Natural killer cell (primary cell): ENCODE measurements at regions not wholly inside any gene's neighbourhood (a gene's known extent, or its start where the extent isn't known, plus 50 kb on each side); places are given as distances from the start of the nearest gene placed in this dataset.

Experiments used
- ATAC-seq, 3 donors: fragments of 150-1000 bp in 2 of 3; fragments of 200-7000 bp in 1 of 3; cut with Tn5 transposase; 1 replicate in 1 of 3; 2 replicates in 2 of 3; pipeline ENCODE4 v1.10.0; 2021; ENCODE audit warnings: mild to moderate bottlenecking in 2 of 3, moderate library complexity in 2 of 3
- DNase-seq, 2 donors: peaks; one replicate each; pipeline versions ENCODE4 v3.0.0 to v3.0.0-alpha.2; 2013 to 2021; ENCODE audit warnings: mixed read lengths in 1 of 2
- H3K27ac ChIP-seq: one replicate; pipeline ENCODE4 v1.5.1; 2013; ENCODE audit warnings: mild to moderate bottlenecking, low read length
- H3K27me3 ChIP-seq: one replicate; pipeline ENCODE4 v1.6.1; 2013; ENCODE audit warnings: low read length; ENCODE audit not compliant: control insufficient read depth, insufficient read depth
- H3K36me3 ChIP-seq: one replicate; pipeline ENCODE4 v1.6.1; 2013; ENCODE audit warnings: low read length; ENCODE audit not compliant: control insufficient read depth, insufficient read depth
- H3K4me1 ChIP-seq: one replicate; pipeline ENCODE4 v1.6.1; 2013; ENCODE audit warnings: low read length; ENCODE audit not compliant: control insufficient read depth, insufficient read depth
- H3K4me3 ChIP-seq: one replicate; pipeline ENCODE4 v1.5.1; 2013; ENCODE audit warnings: low read length
- H3K9me3 ChIP-seq: one replicate; pipeline ENCODE4 v1.6.1; 2013; ENCODE audit warnings: low read length; ENCODE audit not compliant: control insufficient read depth, insufficient read depth
- H3K27ac Mint-ChIP-seq, 2 donors: one replicate each; pipeline ENCODE4 v1.8.0; 2022; ENCODE audit warnings: mild to moderate bottlenecking in 2 of 2, mixed read lengths in 2 of 2, moderate library complexity in 1 of 2
- H3K27me3 Mint-ChIP-seq, 2 donors: one replicate each; pipeline ENCODE4 v1.8.0; 2022; ENCODE audit warnings: low read depth in 2 of 2, mixed read lengths in 2 of 2
- H3K36me3 Mint-ChIP-seq: one replicate; pipeline ENCODE4 v1.8.0; 2022; ENCODE audit warnings: mixed read lengths
- H3K4me1 Mint-ChIP-seq, 2 donors: one replicate each; pipeline ENCODE4 v1.8.0; 2022; ENCODE audit warnings: mixed read lengths in 2 of 2
- H3K4me3 Mint-ChIP-seq: one replicate; pipeline ENCODE4 v1.8.0; 2022; ENCODE audit warnings: mild to moderate bottlenecking, moderate library complexity, mixed read lengths
- H3K9me3 Mint-ChIP-seq, 2 donors: one replicate each; pipeline ENCODE4 v1.8.0; 2022; ENCODE audit warnings: mixed read lengths in 2 of 2
- WGBS: methylation state at CpG from one replicate; pipeline ENCODE4 v1.1.7; 2013; ENCODE audit warnings: missing lambda C conversion rate; ENCODE audit not compliant: insufficient coverage; 5-methylcytosine and 5-hydroxymethylcytosine counted together
- intact Hi-C: fragments of 100-400 bp; cut with micrococcal nuclease; formaldehyde crosslinking; loops from one replicate; pipeline ENCODE4 v1.14.2; 2022
- TF ChIP-seq, protein P1 (sequence below): fragments of 200-600 bp; IDR thresholded peaks from one replicate; pipeline ENCODE4 v1.8.0; 2022; ENCODE audit warnings: antibody characterized with exemption

- TF ChIP-seq, protein P1, sequence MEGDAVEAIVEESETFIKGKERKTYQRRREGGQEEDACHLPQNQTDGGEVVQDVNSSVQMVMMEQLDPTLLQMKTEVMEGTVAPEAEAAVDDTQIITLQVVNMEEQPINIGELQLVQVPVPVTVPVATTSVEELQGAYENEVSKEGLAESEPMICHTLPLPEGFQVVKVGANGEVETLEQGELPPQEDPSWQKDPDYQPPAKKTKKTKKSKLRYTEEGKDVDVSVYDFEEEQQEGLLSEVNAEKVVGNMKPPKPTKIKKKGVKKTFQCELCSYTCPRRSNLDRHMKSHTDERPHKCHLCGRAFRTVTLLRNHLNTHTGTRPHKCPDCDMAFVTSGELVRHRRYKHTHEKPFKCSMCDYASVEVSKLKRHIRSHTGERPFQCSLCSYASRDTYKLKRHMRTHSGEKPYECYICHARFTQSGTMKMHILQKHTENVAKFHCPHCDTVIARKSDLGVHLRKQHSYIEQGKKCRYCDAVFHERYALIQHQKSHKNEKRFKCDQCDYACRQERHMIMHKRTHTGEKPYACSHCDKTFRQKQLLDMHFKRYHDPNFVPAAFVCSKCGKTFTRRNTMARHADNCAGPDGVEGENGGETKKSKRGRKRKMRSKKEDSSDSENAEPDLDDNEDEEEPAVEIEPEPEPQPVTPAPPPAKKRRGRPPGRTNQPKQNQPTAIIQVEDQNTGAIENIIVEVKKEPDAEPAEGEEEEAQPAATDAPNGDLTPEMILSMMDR: no peak
- Mint-ChIP-seq H3K4me1 (peaks cover 30 to 34% of the 10 kb centered on the region in 2 donors), H3K9me3 (no peaks in the 10 kb centered on the region), H3K36me3 (no peaks in the 10 kb centered on the region), H3K27me3 (no peaks in the 10 kb centered on the region), H3K27ac (peak overlapping the region; percentile 76 to 91), H3K4me3 (peak overlapping the region; percentile 96)
- under 1% methylated on average over 49 of the region's 49 CpGs for WGBS
- intact Hi-C loops: loop anchor here (10.0 kb wide), 1 partner anchor 114 kb away; no protein-coding TSS in a partner anchor
- DNase-seq (peak in 1 of 2 donors; percentile 43), ATAC-seq (peak; percentile 8 to 26 (median 10))
- Histone ChIP-seq H3K36me3 (no peaks in the 10 kb centered on the region), H3K4me3 (peak overlapping the region; percentile 85), H3K27me3 (no peaks in the 10 kb centered on the region), H3K27ac (peak overlapping the region; percentile 79), H3K9me3 (no peaks in the 10 kb centered on the region), H3K4me1 (peaks cover 12% of the 10 kb centered on the region)
Observed at GRCh38 chr17:30600830-30601494, 123.8 kb downstream of the GOSR1 start.

GRCh38 chr17:30600060-30600829 lies 123.0 kb downstream of the GOSR1 start:
- H3K36me3 Mint-ChIP-seq: no peaks in the 10 kb centered on the region
- under 1% methylated on average over 78 of the region's 78 CpGs for WGBS
- H3K9me3 ChIP-seq: no peaks in the 10 kb centered on the region
- H3K27me3 Mint-ChIP-seq: no peaks in the 10 kb centered on the region
- no peaks in the 10 kb centered on the region for H3K27me3 ChIP-seq
- H3K4me1 ChIP-seq: peaks cover 12% of the 10 kb centered on the region
- H3K27ac Mint-ChIP-seq: peak overlapping the region; percentile 76 to 91
- H3K36me3 ChIP-seq: no peaks in the 10 kb centered on the region
- peak overlapping the region; percentile 86 for H3K27ac ChIP-seq
- peak overlapping the region; percentile 96 for H3K4me3 Mint-ChIP-seq
- intact Hi-C loops: loop anchor here (10.0 kb wide), 1 partner anchor 115 kb away; no protein-coding TSS in a partner anchor
- H3K4me3 ChIP-seq: peak overlapping the region; percentile 85
- H3K4me1 Mint-ChIP-seq: peaks cover 29 to 32% of the 10 kb centered on the region in 2 donors
- TF ChIP-seq, protein P1: peak; percentile 41
- H3K9me3 Mint-ChIP-seq: no peaks in the 10 kb centered on the region
- peak; percentile 64 to 66 for DNase-seq
- ATAC-seq: peak; percentile 87 to 94 (median 89)

GRCh38 chr17:30599428-30600059 lies 122.3 kb downstream of the GOSR1 start:
- intact Hi-C loops: loop anchor here (10.0 kb wide), 1 partner anchor 115 kb away; no protein-coding TSS in a partner anchor
- peak overlapping the region; percentile 85 for H3K4me3 ChIP-seq
- peaks cover 12% of the 10 kb centered on the region for H3K4me1 ChIP-seq
- peak overlapping the region; percentile 86 for H3K27ac ChIP-seq
- Mint-ChIP-seq H3K9me3 (no peaks in the 10 kb centered on the region), H3K27me3 (no peaks in the 10 kb centered on the region), H3K27ac (peak overlapping the region; percentile 76 to 91), H3K36me3 (no peaks in the 10 kb centered on the region), H3K4me1 (peaks cover 23 to 26% of the 10 kb centered on the region in 2 donors), H3K4me3 (peak overlapping the region; percentile 96)
- no peaks in the 10 kb centered on the region for H3K27me3 ChIP-seq
- ATAC-seq: no peak
- no peaks in the 10 kb centered on the region for H3K9me3 ChIP-seq
- 35% methylated on average over 13 of the region's 13 CpGs for WGBS
- no peak for DNase-seq
- H3K36me3 ChIP-seq: no peaks in the 10 kb centered on the region
- TF ChIP-seq, protein P1: no peak
